A673 (cell line): ENCODE measurements at regions not wholly inside any gene's neighbourhood (a gene's known extent, or its start where the extent isn't known, plus 50 kb on each side); places are given as distances from the start of the nearest gene placed in this dataset.

Experiments used
- BruUV-seq: library from RNA; stranded (reverse); fragments of 400-500 nt; replicated peaks from 2 replicates; lab custom pipeline; 2021; lab: Mats Ljungman, UMichigan
- CTCF ChIA-PET: fragments of 300-600 bp; sonication (Branson Sonifier 250); formaldehyde crosslinking; loops from one replicate; lab custom pipeline; 2022; ENCODE audit warnings: antibody characterized with exemption; lab: Charles Lee
- POLR2A ChIA-PET: fragments of 300-600 bp; sonication (Branson Sonifier 250); formaldehyde crosslinking; loops from one replicate; lab custom pipeline; 2022; ENCODE audit warnings: antibody characterized with exemption; ENCODE audit not compliant: low non-redundant PET; lab: Charles Lee
- DNase-seq: peaks from one replicate; pipeline ENCODE4 v3.0.0-alpha.2; 2015; ENCODE audit warnings: low spot score
- H3K27ac ChIP-seq: fragments of 200-600 bp; sonication (generic); 2 replicates; pipeline ENCODE4 v1.5.1; 2016; ENCODE audit warnings: mixed run types, low read depth, mild to moderate bottlenecking, mixed read lengths, antibody characterized with exemption, low read length; ENCODE audit not compliant: poor library complexity, severe bottlenecking
- H3K27me3 ChIP-seq: fragments of 200-600 bp; sonication (generic); replicated peaks from 2 replicates; pipeline ENCODE4 v1.6.1; 2017; ENCODE audit warnings: mixed run types, low read depth, mild to moderate bottlenecking, mixed read lengths, antibody characterized with exemption, low read length; ENCODE audit not compliant: insufficient read depth, poor library complexity
- H3K36me3 ChIP-seq: fragments of 200-600 bp; sonication (generic); 2 replicates; pipeline ENCODE4 v1.6.1; 2016; ENCODE audit warnings: mixed run types, mild to moderate bottlenecking, mixed read lengths, antibody characterized with exemption, low read length; ENCODE audit not compliant: insufficient read depth, poor library complexity, severe bottlenecking
- H3K4me1 ChIP-seq: fragments of 200-600 bp; sonication (generic); 2 replicates; pipeline ENCODE4 v1.6.1; 2017; ENCODE audit warnings: mixed run types, mild to moderate bottlenecking, mixed read lengths, antibody characterized with exemption, low read length; ENCODE audit not compliant: insufficient read depth, poor library complexity, severe bottlenecking
- H3K4me3 ChIP-seq: fragments of 200-600 bp; sonication (generic); 2 replicates; pipeline ENCODE4 v1.5.1; 2016; ENCODE audit warnings: low read depth, mixed run types, mild to moderate bottlenecking, mixed read lengths, low read length; ENCODE audit not compliant: poor library complexity, severe bottlenecking
- H3K9me3 ChIP-seq: fragments of 200-600 bp; sonication (generic); 2 replicates; pipeline ENCODE4 v1.6.1; 2016; ENCODE audit warnings: mixed run types, low read depth, mild to moderate bottlenecking, mixed read lengths, antibody characterized with exemption, low read length; ENCODE audit not compliant: poor library complexity, severe bottlenecking
- CTCF ChIP-seq: fragments of 300-800, 200-600 bp; sonication (generic); conservative IDR thresholded peaks from 2 replicates; pipeline ENCODE4 v1.5.1; 2017; ENCODE audit warnings: low read depth, mild to moderate bottlenecking, antibody characterized with exemption, low read length, moderate library complexity, mixed read lengths
- EZH2 ChIP-seq: fragments of 200-600 bp; sonication (generic); IDR thresholded peaks from 2 replicates; pipeline ENCODE4 v1.6.1; 2017; ENCODE audit warnings: borderline replicate concordance, low read depth, mild to moderate bottlenecking, mixed read lengths, antibody characterized with exemption, low read length; ENCODE audit not compliant: poor library complexity, severe bottlenecking
- intact Hi-C: fragments of 100-400 bp; cut with micrococcal nuclease; formaldehyde crosslinking; loops from one replicate; pipeline ENCODE4 v1.10.0; 2022; ENCODE audit not compliant: unreplicated experiment

GRCh38 chr1:196136396-196136795 lies 471.8 kb downstream of the KCNT2 start:
- no TSS peak for BruUV-seq
- ChIA-PET POLR2A (no interaction called here), CTCF (no interaction called here)
- Histone ChIP-seq H3K4me1 (no peaks in the 10 kb centered on the region), H3K4me3 (no peak overlapping the region), H3K36me3 (no peaks in the 10 kb centered on the region), H3K27me3 (peaks cover 8% of the 10 kb centered on the region), H3K27ac (no peak overlapping the region), H3K9me3 (no peaks in the 10 kb centered on the region)
- intact Hi-C loops: no loop called here
- no peak for DNase-seq
- no peak for TF ChIP-seq CTCF
- TF ChIP-seq EZH2: no peak

- DNase-seq: no peak
- TF ChIP-seq EZH2 (no peak), CTCF (no peak)
- Histone ChIP-seq H3K9me3 (no peaks in the 10 kb centered on the region), H3K4me3 (no peak overlapping the region), H3K4me1 (no peaks in the 10 kb centered on the region), H3K27ac (no peak overlapping the region), H3K27me3 (peaks cover 21% of the 10 kb centered on the region), H3K36me3 (no peaks in the 10 kb centered on the region)
- ChIA-PET CTCF (no interaction called here), POLR2A (no interaction called here)
- BruUV-seq: no TSS peak
- intact Hi-C loops: no loop called here
These were observed 476.5 kb downstream of the KCNT2 start for GRCh38 chr1:196131691-196132090.

GRCh38 chr1:196128835-196129234 lies 479.4 kb downstream of the KCNT2 start:
- CTCF ChIA-PET: no interaction called here
- POLR2A ChIA-PET: no interaction called here
- no TSS peak for BruUV-seq
- Histone ChIP-seq H3K4me1 (no peaks in the 10 kb centered on the region), H3K36me3 (no peaks in the 10 kb centered on the region), H3K27me3 (peaks cover 21% of the 10 kb centered on the region), H3K4me3 (no peak overlapping the region), H3K9me3 (no peaks in the 10 kb centered on the region), H3K27ac (no peak overlapping the region)
- no peak for TF ChIP-seq CTCF
- no peak for TF ChIP-seq EZH2
- intact Hi-C loops: no loop called here
- DNase-seq: no peak
